Gastroesophageal sphincter (tissue), 4 donors: ENCODE measurements at regions not wholly inside any gene's neighbourhood (a gene's known extent, or its start where the extent isn't known, plus 50 kb on each side); places are given as distances from the start of the nearest gene placed in this dataset.

Experiments used
- ATAC-seq: fragments of 150-250 bp; one replicate; pipeline ENCODE4 v1.9.1; 2016; ENCODE audit warnings: mild to moderate bottlenecking, moderate library complexity
- H3K27ac ChIP-seq, 4 donors: fragments of 200-600 bp; sonication (generic) in 3 of 4; 1 replicate in 3 of 4; 2 replicates in 1 of 4; pipeline ENCODE4 v1.5.1; 2016 to 2019
- H3K27me3 ChIP-seq: fragments of 200-600 bp; sonication (generic); one replicate; pipeline ENCODE4 v1.5.1; 2019
- H3K36me3 ChIP-seq, 2 donors: fragments of 200-600 bp; sonication (generic); one replicate each; pipeline ENCODE4 v1.5.1; 2019; ENCODE audit warnings: control low read depth in 1 of 2
- H3K4me1 ChIP-seq, 3 donors: fragments of 200-600 bp; sonication (generic); 1 replicate in 2 of 3; 2 replicates in 1 of 3; pipeline ENCODE4 v1.5.1; 2016 to 2019; ENCODE audit warnings: control low read depth in 2 of 3
- H3K4me3 ChIP-seq, 2 donors: fragments of 200-600 bp; sonication (generic); one replicate each; pipeline ENCODE4 v1.5.1; 2019; ENCODE audit warnings: mild to moderate bottlenecking in 1 of 2, moderate library complexity in 1 of 2
- H3K9me3 ChIP-seq, 3 donors: fragments of 200-600 bp; sonication (generic); one replicate each; pipeline ENCODE4 v1.5.1; 2017 to 2019; ENCODE audit warnings: control low read depth in 2 of 3
- CTCF ChIP-seq, 4 experiments: fragments of 200-600 bp in 2 of 4; fragments of 450-650 bp in 2 of 4; sonication (generic) in 1 of 4; IDR thresholded peaks; one replicate each; pipeline ENCODE4 v1.5.1; 2017 to 2019; ENCODE audit warnings: antibody characterized with exemption in 4 of 4, mild to moderate bottlenecking in 2 of 4, moderate library complexity in 2 of 4
- EP300 ChIP-seq: sonication (generic); formaldehyde crosslinking; IDR thresholded peaks from one replicate; pipeline ENCODE4 v1.6.1; 2017; ENCODE audit warnings: antibody characterized with exemption, mild to moderate bottlenecking
- POLR2A ChIP-seq, 2 donors: fragments of 450-650 bp; IDR thresholded peaks; one replicate each; pipeline ENCODE4 v1.6.1; 2017; ENCODE audit warnings: antibody characterized with exemption in 2 of 2, mild to moderate bottlenecking in 2 of 2, moderate library complexity in 1 of 2
- POLR2AphosphoS5 ChIP-seq: sonication (generic); formaldehyde crosslinking; IDR thresholded peaks from one replicate; pipeline ENCODE4 v1.6.1; 2017; ENCODE audit warnings: antibody characterized with exemption
- WGBS, 2 donors: methylation state at CpG; one replicate each; pipeline ENCODE4 v1.1.5; 2018; ENCODE audit warnings: low coverage in 1 of 2; 5-methylcytosine and 5-hydroxymethylcytosine counted together

- Histone ChIP-seq H3K9me3 (no peaks in the 10 kb centered on the region), H3K4me3 (no peak overlapping the region), H3K27me3 (no peaks in the 10 kb centered on the region), H3K4me1 (no peaks in the 10 kb centered on the region), H3K27ac (no peak overlapping the region), H3K36me3 (no peaks in the 10 kb centered on the region)
- TF ChIP-seq CTCF (IDR thresholded peaks at IDR 0.05) (no peak), POLR2A (IDR thresholded peaks at IDR 0.05) (no peak), EP300 (no peak), POLR2AphosphoS5 (no peak)
- no peak for ATAC-seq
These were observed 577.3 kb downstream of the SATB2 start for GRCh38 chr2:198880421-198880820.

- peaks cover 1% of the 10 kb centered on the region for H3K27me3 ChIP-seq
- WGBS, 2 donors = 25 to 33% methylated on average over 2 of the region's 2 CpGs
- H3K36me3 ChIP-seq = no peaks in the 10 kb centered on the region
- H3K9me3 ChIP-seq = no peaks in the 10 kb centered on the region
- H3K4me1 ChIP-seq = no peaks in the 10 kb centered on the region
- ATAC-seq = no peak
- no peak for TF ChIP-seq POLR2AphosphoS5
- no peak for TF ChIP-seq POLR2A (IDR thresholded peaks at IDR 0.05)
- TF ChIP-seq CTCF (IDR thresholded peaks at IDR 0.05) = no peak
- TF ChIP-seq EP300 = no peak
- H3K27ac ChIP-seq = no peak overlapping the region
- H3K4me3 ChIP-seq = no peak overlapping the region
These were observed 583.3 kb downstream of the SATB2 start for GRCh38 chr2:198874472-198874858.

GRCh38 chr2:198873503-198874471 lies 584.0 kb downstream of the SATB2 start:
- no peak overlapping the region for H3K27ac ChIP-seq
- ATAC-seq = no peak
- no peaks in the 10 kb centered on the region for H3K4me1 ChIP-seq
- H3K27me3 ChIP-seq = peaks cover 6% of the 10 kb centered on the region
- no peak overlapping the region for H3K4me3 ChIP-seq
- WGBS, 2 donors = 70 to 88% methylated on average over 6 to 8 of the region's 8 CpGs
- no peak for TF ChIP-seq CTCF (IDR thresholded peaks at IDR 0.05)
- TF ChIP-seq EP300 = no peak
- no peak for TF ChIP-seq POLR2AphosphoS5
- no peak for TF ChIP-seq POLR2A (IDR thresholded peaks at IDR 0.05)
- H3K9me3 ChIP-seq = no peaks in the 10 kb centered on the region
- H3K36me3 ChIP-seq = no peaks in the 10 kb centered on the region

- WGBS, 2 donors = 68 to 100% methylated on average over 1 to 5 of the region's 5 CpGs
- Histone ChIP-seq H3K4me1 (no peaks in the 10 kb centered on the region), H3K36me3 (no peaks in the 10 kb centered on the region), H3K27me3 (no peaks in the 10 kb centered on the region), H3K4me3 (no peak overlapping the region), H3K27ac (no peak overlapping the region), H3K9me3 (peaks cover 0 to 12% (median 0%) of the 10 kb centered on the region in 3 donors)
- no peak for TF ChIP-seq CTCF (IDR thresholded peaks at IDR 0.05)
- TF ChIP-seq POLR2A (IDR thresholded peaks at IDR 0.05) = no peak
- no peak for TF ChIP-seq EP300
- TF ChIP-seq POLR2AphosphoS5 = no peak
- ATAC-seq = no peak
These were observed 594.1 kb downstream of the SATB2 start for GRCh38 chr2:198863655-198864054.

GRCh38 chr2:198861080-198861479 lies 596.7 kb downstream of the SATB2 start:
- no peak for ATAC-seq
- 76 to 84% methylated on average over 2 of the region's 2 CpGs for WGBS, 2 donors
- no peak for TF ChIP-seq CTCF (IDR thresholded peaks at IDR 0.05)
- no peak for TF ChIP-seq EP300
- no peak for TF ChIP-seq POLR2AphosphoS5
- TF ChIP-seq POLR2A (IDR thresholded peaks at IDR 0.05) = no peak
- no peaks in the 10 kb centered on the region for H3K36me3 ChIP-seq
- H3K27me3 ChIP-seq = no peaks in the 10 kb centered on the region
- no peaks in the 10 kb centered on the region for H3K4me1 ChIP-seq
- H3K27ac ChIP-seq = no peak overlapping the region
- H3K9me3 ChIP-seq = peaks cover 0 to 27% (median 0%) of the 10 kb centered on the region in 3 donors
- H3K4me3 ChIP-seq = no peak overlapping the region
